H1 (cell line): ENCODE measurements at regions not wholly inside any gene's neighbourhood (a gene's known extent, or its start where the extent isn't known, plus 50 kb on each side); places are given as distances from the start of the nearest gene placed in this dataset.
A peak's percentile ranks its signal among the peaks of the same experiment; 100 is the strongest.

Experiments used
- CTCF ChIA-PET: fragments of 300-600 bp; sonication (Branson Sonifier 250); formaldehyde crosslinking; loops from one replicate; lab custom pipeline; 2021; ENCODE audit not compliant: partially characterized antibody; lab: Charles Lee
- POLR2A ChIA-PET: fragments of 300-600 bp; sonication (Branson Sonifier 250); formaldehyde crosslinking; loops from one replicate; lab custom pipeline; 2021; ENCODE audit warnings: inconsistent platforms; ENCODE audit not compliant: partially characterized antibody; lab: Charles Lee
- DNase-seq, 2 experiments: peaks; one replicate each; pipeline versions ENCODE4 v3.0.0 to v3.0.0-alpha.2; 2010 to 2022; ENCODE audit warnings: low spot score in 2 of 2, low read depth in 1 of 2, mixed read lengths in 1 of 2
- FAIRE-seq: peaks from 2 replicates; lab custom pipeline; 2011; peaks lifted over from hg19 to GRCh38; lab: Jason Lieb, UNC
- H2AFZ ChIP-seq: 2 replicates; pipeline ENCODE4 v1.8.1; 2012; ENCODE audit warnings: low read length, inconsistent platforms
- H2AK5ac ChIP-seq: 2 replicates; pipeline ENCODE4 v1.6.1; 2013; ENCODE audit warnings: low read depth, low read length
- H2BK120ac ChIP-seq: replicated peaks from 2 replicates; pipeline ENCODE3; 2013; ENCODE audit warnings: low read depth, low read length, inconsistent platforms
- H2BK12ac ChIP-seq: 2 replicates; pipeline ENCODE4 v1.6.1; 2013; ENCODE audit warnings: low read depth, low read length
- H2BK15ac ChIP-seq: 2 replicates; pipeline ENCODE4 v1.6.1; 2013; ENCODE audit warnings: low read length
- H2BK20ac ChIP-seq: 2 replicates; pipeline ENCODE4 v1.6.1; 2013; ENCODE audit warnings: low read length
- H2BK5ac ChIP-seq: 2 replicates; pipeline ENCODE4 v1.6.1; 2013; ENCODE audit warnings: low read depth, low read length
- H3K14ac ChIP-seq: 2 replicates; pipeline ENCODE4 v1.6.1; 2013; ENCODE audit warnings: inconsistent platforms; ENCODE audit not compliant: insufficient read length
- H3K18ac ChIP-seq: 2 replicates; pipeline ENCODE4 v1.6.1; 2013; ENCODE audit warnings: low read length; ENCODE audit errors: extremely low read depth
- H3K23ac ChIP-seq: 2 replicates; pipeline ENCODE4 v1.6.1; 2013; ENCODE audit warnings: inconsistent platforms; ENCODE audit not compliant: insufficient read length
- H3K23me2 ChIP-seq: 2 replicates; pipeline ENCODE4 v1.6.1; 2013; ENCODE audit warnings: low read depth, low read length
- H3K27ac ChIP-seq: 2 replicates; pipeline ENCODE4 v1.6.1; 2011; ENCODE audit warnings: low read depth, low read length, inconsistent platforms
- H3K27me3 ChIP-seq, 4 experiments: replicated peaks in 1 of 4; 1 replicate in 1 of 4; 2 replicates in 3 of 4; pipeline versions ENCODE4 v1.6.1 to v1.8.1; 2011 to 2013; ENCODE audit warnings: low read length in 3 of 4, mild to moderate bottlenecking in 3 of 4, inconsistent platforms in 2 of 4, mixed read lengths in 2 of 4, moderate library complexity in 1 of 4; ENCODE audit not compliant: control insufficient read depth in 3 of 4, insufficient read depth in 3 of 4; ENCODE audit errors: extremely low read depth in 1 of 4
- H3K36me3 ChIP-seq, 4 experiments: 2 replicates each; pipeline versions ENCODE4 v1.6.1 to v1.8.1; 2011 to 2013; ENCODE audit warnings: mild to moderate bottlenecking in 4 of 4, low read length in 3 of 4, moderate library complexity in 2 of 4, control low read depth in 1 of 4, inconsistent platforms in 1 of 4; ENCODE audit not compliant: insufficient read depth in 4 of 4, control insufficient read depth in 2 of 4
- H3K4ac ChIP-seq: replicated peaks from 2 replicates; pipeline ENCODE3; 2013; ENCODE audit warnings: low read length, low read depth, mixed read lengths, inconsistent platforms; ENCODE audit not compliant: insufficient read length
- H3K4me1 ChIP-seq, 4 experiments: replicated peaks in 1 of 4; 1 replicate in 1 of 4; 2 replicates in 3 of 4; pipeline versions ENCODE4 v1.6.1 to v1.8.1; 2011 to 2013; ENCODE audit warnings: low read length in 3 of 4, inconsistent platforms in 2 of 4, mixed read lengths in 1 of 4; ENCODE audit not compliant: insufficient read depth in 4 of 4, control insufficient read depth in 3 of 4
- H3K4me2 ChIP-seq, 2 experiments: 2 replicates each; pipeline versions ENCODE4 v1.6.1 to v1.8.1; 2011 to 2013; ENCODE audit warnings: low read depth in 2 of 2, low read length in 2 of 2, control low read depth in 1 of 2, inconsistent platforms in 1 of 2, mild to moderate bottlenecking in 1 of 2; ENCODE audit not compliant: insufficient read depth in 1 of 2
- H3K4me3 ChIP-seq, 4 experiments: fragments of 200-600, 300-600 bp in 1 of 4; sonication (generic), shearing (Covaris generic), sonication (Bioruptor Twin) in 1 of 4; 2 replicates each; pipeline versions ENCODE4 v1.5.1 to v1.8.1; 2011 to 2016; ENCODE audit warnings: low read length in 4 of 4, low read depth in 3 of 4, control low read depth in 2 of 4, inconsistent platforms in 2 of 4, mild to moderate bottlenecking in 2 of 4, mixed read lengths in 1 of 4, moderate library complexity in 1 of 4; ENCODE audit not compliant: insufficient read depth in 2 of 4; ENCODE audit errors: extremely low read depth in 1 of 4
- H3K56ac ChIP-seq: replicated peaks from 2 replicates; pipeline ENCODE3; 2013; ENCODE audit warnings: low read depth, mild to moderate bottlenecking, mixed read lengths, low read length, inconsistent platforms; ENCODE audit not compliant: insufficient read length
- H3K79me1 ChIP-seq: 2 replicates; pipeline ENCODE4 v1.6.1; 2013; ENCODE audit warnings: low read depth, low read length, control low read depth
- H3K79me2 ChIP-seq, 2 experiments: 2 replicates each; pipeline versions ENCODE4 v1.6.1 to v1.8.1; 2012 to 2013; ENCODE audit warnings: low read length in 2 of 2, mild to moderate bottlenecking in 2 of 2, inconsistent platforms in 1 of 2; ENCODE audit not compliant: insufficient read depth in 2 of 2, control insufficient read depth in 1 of 2
- H3K9ac ChIP-seq, 4 experiments: replicated peaks in 1 of 4; 1 replicate in 1 of 4; 2 replicates in 3 of 4; pipeline versions ENCODE4 v1.6.1 to v1.8.1; 2011 to 2013; ENCODE audit warnings: low read depth in 3 of 4, low read length in 3 of 4, control low read depth in 2 of 4, mild to moderate bottlenecking in 2 of 4, moderate library complexity in 2 of 4, inconsistent platforms in 1 of 4; ENCODE audit errors: extremely low read depth in 1 of 4
- H3K9me3 ChIP-seq, 2 experiments: 2 replicates each; pipeline versions ENCODE4 v1.6.1 to v1.8.1; 2012 to 2013; ENCODE audit warnings: mild to moderate bottlenecking in 2 of 2, moderate library complexity in 2 of 2, control low read depth in 1 of 2, inconsistent platforms in 1 of 2, low read depth in 1 of 2, low read length in 1 of 2, mixed read lengths in 1 of 2; ENCODE audit not compliant: insufficient read depth in 2 of 2
- H4K20me1 ChIP-seq, 2 experiments: replicated peaks in 1 of 2; 2 replicates each; pipeline versions ENCODE3 to v1.8.1; 2011 to 2013; ENCODE audit warnings: inconsistent platforms in 2 of 2, low read length in 2 of 2, mild to moderate bottlenecking in 1 of 2; ENCODE audit not compliant: insufficient read depth in 2 of 2, control insufficient read depth in 1 of 2
- H4K5ac ChIP-seq: 2 replicates; pipeline ENCODE4 v1.6.1; 2013; ENCODE audit warnings: low read length, low read depth, mixed read lengths, inconsistent platforms; ENCODE audit not compliant: insufficient read length
- H4K8ac ChIP-seq: 2 replicates; pipeline ENCODE4 v1.8.0; 2013; ENCODE audit warnings: mild to moderate bottlenecking, moderate library complexity, low read length, inconsistent platforms; ENCODE audit not compliant: insufficient read depth; ENCODE audit errors: extremely low read depth
- H4K91ac ChIP-seq: replicated peaks from 2 replicates; pipeline ENCODE3; 2013; ENCODE audit warnings: low read length, mixed read lengths, inconsistent platforms; ENCODE audit not compliant: insufficient read length
- CTCF ChIP-seq, 3 experiments: IDR thresholded peaks; 1 replicate in 2 of 3; 2 replicates in 1 of 3; pipeline versions ENCODE4 v1.5.1 to v1.6.1; 2011; ENCODE audit warnings: low read length in 3 of 3, mild to moderate bottlenecking in 3 of 3, inconsistent platforms in 2 of 3, low read depth in 1 of 3, moderate library complexity in 1 of 3; ENCODE audit not compliant: insufficient read depth in 1 of 3; ENCODE audit errors: control extremely low read depth in 1 of 3
- HDAC6 ChIP-seq: IDR thresholded peaks from one replicate; pipeline ENCODE4 v1.7.1; 2012; ENCODE audit warnings: low read depth, mild to moderate bottlenecking, inconsistent platforms, low read length, moderate library complexity
- MAFK ChIP-seq: IDR thresholded peaks from 2 replicates; pipeline ENCODE4 v1.6.1; 2012; ENCODE audit warnings: low read depth, mild to moderate bottlenecking, improper control_type of control experiment, low read length
- POLR2A ChIP-seq, 2 experiments: IDR thresholded peaks; 1 replicate in 1 of 2; 2 replicates in 1 of 2; pipeline ENCODE4 v1.6.1; 2011; ENCODE audit warnings: low read depth in 2 of 2, low read length in 2 of 2, mild to moderate bottlenecking in 2 of 2; ENCODE audit errors: control extremely low read depth in 1 of 2
- RAD21 ChIP-seq, 2 experiments: IDR thresholded peaks in 1 of 2; conservative IDR thresholded peaks in 1 of 2; 2 replicates each; pipeline ENCODE4 v1.6.1; 2011; ENCODE audit warnings: low read depth in 2 of 2, low read length in 2 of 2, improper control_type of control experiment in 1 of 2, inconsistent platforms in 1 of 2, mild to moderate bottlenecking in 1 of 2, moderate library complexity in 1 of 2
- RNF2 ChIP-seq: fragments of 200-900, 300-1000 bp; sonication (generic); IDR thresholded peaks from 2 replicates; pipeline ENCODE4 v1.7.1; 2016; ENCODE audit warnings: borderline replicate concordance, low read depth, mild to moderate bottlenecking, antibody characterized with exemption, low read length; ENCODE audit not compliant: poor library complexity, severe bottlenecking; ENCODE audit errors: missing control alignments
- SAP30 ChIP-seq: fragments of 300-600 bp; sonication (generic); IDR thresholded peaks from 2 replicates; pipeline ENCODE4 v1.7.1; 2012; ENCODE audit warnings: low read length, moderate library complexity, mild to moderate bottlenecking, inconsistent platforms; ENCODE audit not compliant: insufficient read depth, insufficient replicate concordance
- WGBS, 2 experiments: shearing (Covaris generic) in 1 of 2; methylation state at CpG; one replicate each; pipeline versions ENCODE4 v1.1.6 to v1.1.7; 2013 to 2015; ENCODE audit warnings: low lambda C conversion rate in 2 of 2, mixed read lengths in 2 of 2, inconsistent platforms in 1 of 2, low coverage in 1 of 2, missing lambda C conversion rate in 1 of 2; ENCODE audit not compliant: insufficient replicate concordance in 2 of 2, insufficient coverage in 1 of 2, insufficient read length in 1 of 2; ENCODE audit errors: extremely low coverage in 1 of 2, missing lambda C conversion rate in 1 of 2; 5-methylcytosine and 5-hydroxymethylcytosine counted together
- TF ChIP-seq, protein P1 (sequence below): IDR thresholded peaks from 2 replicates; pipeline ENCODE4 v1.6.1; 2011; ENCODE audit warnings: low read depth, mild to moderate bottlenecking, low read length; ENCODE audit not compliant: insufficient read depth

GRCh38 chr5:175035882-175036533, 311.6 kb downstream of the MSX2 start:
- H3K79me2 ChIP-seq: no peaks in the 10 kb centered on the region
- ChIA-PET POLR2A (no interaction called here), CTCF (interaction anchor here (0.5 to 1.2 kb wide), 3 partner anchors 8 to 428 kb away, joined by 3 read pairs; no protein-coding TSS in a partner anchor)
- H3K9ac ChIP-seq: no peak overlapping the region
- no peak overlapping the region for H3K56ac ChIP-seq
- H2AFZ ChIP-seq: no peak overlapping the region
- H2BK5ac ChIP-seq: no peak overlapping the region
- no peak overlapping the region for H3K23ac ChIP-seq
- H2BK12ac ChIP-seq: no peak overlapping the region
- H3K18ac ChIP-seq: no peak overlapping the region
- no peak overlapping the region for H2AK5ac ChIP-seq
- H4K91ac ChIP-seq: no peak overlapping the region
- H3K79me1 ChIP-seq: no peaks in the 10 kb centered on the region
- H3K4me2 ChIP-seq: no peak overlapping the region
- no peaks in the 10 kb centered on the region for H3K36me3 ChIP-seq
- H3K27me3 ChIP-seq: no peaks in the 10 kb centered on the region
- H4K20me1 ChIP-seq: peaks cover 0 to 4% of the 10 kb centered on the region in 2 experiments
- peaks cover 5% of the 10 kb centered on the region; the same call in 1 of the 2 replicates for H3K23me2 ChIP-seq
- FAIRE-seq: no peak
- H2BK15ac ChIP-seq: no peak overlapping the region
- H4K5ac ChIP-seq: no peak overlapping the region
- no peak overlapping the region for H3K4me3 ChIP-seq
- no peak for DNase-seq
- no peak overlapping the region for H4K8ac ChIP-seq
- H3K27ac ChIP-seq: no peak overlapping the region
- H2BK20ac ChIP-seq: no peak overlapping the region
- H3K9me3 ChIP-seq: no peaks in the 10 kb centered on the region
- no peaks in the 10 kb centered on the region for H3K4me1 ChIP-seq
- no peak overlapping the region for H2BK120ac ChIP-seq
- no peak overlapping the region for H3K14ac ChIP-seq
- WGBS, 2 experiments: 44% methylated on average over 1 of the region's 1 CpG; no CpG with 5 or more reads in 1 of the 2 experiments
- no peak overlapping the region for H3K4ac ChIP-seq
- peak; percentile 31 to 43; a peak in 3 of 4 replicates for TF ChIP-seq RAD21 (IDR thresholded peaks at IDR 0.05 in 1 of 2, conservative IDR thresholded peaks at IDR 0.05 in 1 of 2; ENCODE audit: low read depth in 2 of 2, low read length in 2 of 2)
- no peak for TF ChIP-seq MAFK
- TF ChIP-seq CTCF (IDR thresholded peaks at IDR 0.05; ENCODE audit: control extremely low read depth in 1 of 3, insufficient read depth in 1 of 3, low read depth in 1 of 3, low read length in 3 of 3): peak; percentile 23 to 50 (median 29)
- no peak for TF ChIP-seq HDAC6
- TF ChIP-seq SAP30: no peak
- TF ChIP-seq RNF2: no peak
- TF ChIP-seq, protein P1, sequence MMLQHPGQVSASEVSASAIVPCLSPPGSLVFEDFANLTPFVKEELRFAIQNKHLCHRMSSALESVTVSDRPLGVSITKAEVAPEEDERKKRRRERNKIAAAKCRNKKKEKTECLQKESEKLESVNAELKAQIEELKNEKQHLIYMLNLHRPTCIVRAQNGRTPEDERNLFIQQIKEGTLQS: no peak
- TF ChIP-seq POLR2A (IDR thresholded peaks at IDR 0.05; ENCODE audit: control extremely low read depth in 1 of 2, low read depth in 2 of 2, low read length in 2 of 2): no peak
